Right lobe of liver (tissue), 6 donors: ENCODE measurements at regions not wholly inside any gene's neighbourhood (a gene's known extent, or its start where the extent isn't known, plus 50 kb on each side); places are given as distances from the start of the nearest gene placed in this dataset.

Experiments used
- ATAC-seq, 4 donors: fragments of 200-7000 bp; cut with Tn5 transposase; one replicate each; pipeline ENCODE4 v1.9.1; 2020; ENCODE audit warnings: mild to moderate bottlenecking in 4 of 4, moderate library complexity in 4 of 4
- DNase-seq, 3 donors: peaks; one replicate each; pipeline ENCODE4 v3.0.0-alpha.2; 2020
- H3K27ac ChIP-seq, 3 donors: fragments of 200-600 bp; one replicate each; pipeline ENCODE4 v1.8.0; 2022
- H3K27me3 ChIP-seq, 2 donors: fragments of 200-600 bp; one replicate each; pipeline ENCODE4 v1.8.0; 2022
- H3K36me3 ChIP-seq, 4 donors: fragments of 200-600 bp; sonication (generic) in 1 of 4; one replicate each; pipeline versions ENCODE4 v1.5.1 to v1.8.0; 2017 to 2022; ENCODE audit warnings: control low read depth in 1 of 4
- H3K4me1 ChIP-seq, 4 donors: fragments of 200-600 bp; sonication (generic) in 1 of 4; one replicate each; pipeline versions ENCODE4 v1.5.1 to v1.8.0; 2017 to 2022; ENCODE audit warnings: control low read depth in 1 of 4
- H3K4me3 ChIP-seq, 3 donors: fragments of 200-600 bp; one replicate each; pipeline ENCODE4 v1.8.0; 2022
- H3K9me3 ChIP-seq, 4 donors: fragments of 200-600 bp; sonication (generic) in 1 of 4; one replicate each; pipeline versions ENCODE4 v1.5.1 to v1.8.0; 2017 to 2022; ENCODE audit warnings: control low read depth in 1 of 4
- POLR2A ChIP-seq: fragments of 450-650 bp; IDR thresholded peaks from one replicate; pipeline ENCODE4 v1.6.1; 2017; ENCODE audit warnings: antibody characterized with exemption, mild to moderate bottlenecking
- WGBS: methylation state at CpG from one replicate; pipeline ENCODE4 v1.1.6; 2018; ENCODE audit warnings: low coverage, low lambda C conversion rate; ENCODE audit not compliant: insufficient coverage; ENCODE audit errors: missing lambda C conversion rate; 5-methylcytosine and 5-hydroxymethylcytosine counted together
- intact Hi-C, 2 donors: fragments of 100-400 bp; cut with DNase I; formaldehyde crosslinking; loops; one replicate each; pipeline versions ENCODE4 v1.11.2 to v1.14.1; 2022
- TF ChIP-seq, protein P1 (sequence below), 4 donors: fragments of 200-600 bp in 3 of 4; fragments of 450-650 bp in 1 of 4; IDR thresholded peaks; one replicate each; pipeline versions ENCODE4 v1.5.1 to v1.8.0; 2016 to 2022; ENCODE audit warnings: antibody characterized with exemption in 4 of 4, mild to moderate bottlenecking in 2 of 4
- donor health status: DM: no; HTN: yes; CAD: no.
- donor health status: DM: no; HTN: no; CAD: no.
- donor health status: DM: no; HTN: no; CAD: no.
- donor health status: DM: no; HTN: yes; CAD: no.
- donor health status: DM: no; HTN: yes; CAD: no.

GRCh38 chr16:51854401-51854951 is 692.5 kb downstream of the TOX3 start:
- WGBS: 75% methylated on average over 4 of the region's 4 CpGs
- Histone ChIP-seq H3K4me3 (no peak overlapping the region), H3K9me3 (no peaks in the 10 kb centered on the region), H3K27ac (no peak overlapping the region), H3K4me1 (no peaks in the 10 kb centered on the region), H3K27me3 (no peaks in the 10 kb centered on the region), H3K36me3 (no peaks in the 10 kb centered on the region)
- TF ChIP-seq POLR2A: no peak
- TF ChIP-seq, protein P1, sequence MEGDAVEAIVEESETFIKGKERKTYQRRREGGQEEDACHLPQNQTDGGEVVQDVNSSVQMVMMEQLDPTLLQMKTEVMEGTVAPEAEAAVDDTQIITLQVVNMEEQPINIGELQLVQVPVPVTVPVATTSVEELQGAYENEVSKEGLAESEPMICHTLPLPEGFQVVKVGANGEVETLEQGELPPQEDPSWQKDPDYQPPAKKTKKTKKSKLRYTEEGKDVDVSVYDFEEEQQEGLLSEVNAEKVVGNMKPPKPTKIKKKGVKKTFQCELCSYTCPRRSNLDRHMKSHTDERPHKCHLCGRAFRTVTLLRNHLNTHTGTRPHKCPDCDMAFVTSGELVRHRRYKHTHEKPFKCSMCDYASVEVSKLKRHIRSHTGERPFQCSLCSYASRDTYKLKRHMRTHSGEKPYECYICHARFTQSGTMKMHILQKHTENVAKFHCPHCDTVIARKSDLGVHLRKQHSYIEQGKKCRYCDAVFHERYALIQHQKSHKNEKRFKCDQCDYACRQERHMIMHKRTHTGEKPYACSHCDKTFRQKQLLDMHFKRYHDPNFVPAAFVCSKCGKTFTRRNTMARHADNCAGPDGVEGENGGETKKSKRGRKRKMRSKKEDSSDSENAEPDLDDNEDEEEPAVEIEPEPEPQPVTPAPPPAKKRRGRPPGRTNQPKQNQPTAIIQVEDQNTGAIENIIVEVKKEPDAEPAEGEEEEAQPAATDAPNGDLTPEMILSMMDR (IDR thresholded peaks at IDR 0.05): no peak
- DNase-seq (no peak), ATAC-seq (no peak)
- intact Hi-C loops: no loop called here

- H3K27ac ChIP-seq: no peak overlapping the region
- no peaks in the 10 kb centered on the region for H3K4me1 ChIP-seq
- no peaks in the 10 kb centered on the region for H3K9me3 ChIP-seq
- no peak for DNase-seq
- H3K4me3 ChIP-seq: no peak overlapping the region
- intact Hi-C loops: no loop called here
- ATAC-seq: no peak
- 75% methylated on average over 1 of the region's 1 CpG for WGBS
- H3K36me3 ChIP-seq: no peaks in the 10 kb centered on the region
- TF ChIP-seq POLR2A: no peak
- TF ChIP-seq, protein P1 (IDR thresholded peaks at IDR 0.05): no peak
- H3K27me3 ChIP-seq: no peaks in the 10 kb centered on the region
These were observed 693.4 kb downstream of the TOX3 start for GRCh38 chr16:51853586-51853985.

- no peak overlapping the region for H3K4me3 ChIP-seq
- H3K36me3 ChIP-seq: no peaks in the 10 kb centered on the region
- no peaks in the 10 kb centered on the region for H3K27me3 ChIP-seq
- no peak overlapping the region for H3K27ac ChIP-seq
- no peak for TF ChIP-seq POLR2A
- TF ChIP-seq, protein P1 (IDR thresholded peaks at IDR 0.05): no peak
- DNase-seq: no peak
- no peaks in the 10 kb centered on the region for H3K9me3 ChIP-seq
- intact Hi-C loops: no loop called here
- no peaks in the 10 kb centered on the region for H3K4me1 ChIP-seq
- WGBS: 30% methylated on average over 1 of the region's 1 CpG
- ATAC-seq: no peak
These were observed 694.1 kb downstream of the TOX3 start for GRCh38 chr16:51852892-51853291.

- no peaks in the 10 kb centered on the region for H3K4me1 ChIP-seq
- H3K9me3 ChIP-seq: no peaks in the 10 kb centered on the region
- H3K27me3 ChIP-seq: no peaks in the 10 kb centered on the region
- DNase-seq (no peak), ATAC-seq (no peak)
- no peaks in the 10 kb centered on the region for H3K36me3 ChIP-seq
- WGBS: 87% methylated on average over 3 of the region's 3 CpGs
- TF ChIP-seq POLR2A: no peak
- intact Hi-C loops: no loop called here
- H3K27ac ChIP-seq: no peak overlapping the region
- H3K4me3 ChIP-seq: no peak overlapping the region
These were observed 695.8 kb downstream of the TOX3 start for GRCh38 chr16:51851111-51851510.

- Histone ChIP-seq H3K4me3 (no peak overlapping the region), H3K27ac (no peak overlapping the region), H3K36me3 (no peaks in the 10 kb centered on the region), H3K27me3 (no peaks in the 10 kb centered on the region), H3K9me3 (no peaks in the 10 kb centered on the region), H3K4me1 (no peaks in the 10 kb centered on the region)
- DNase-seq: no peak
- intact Hi-C loops: no loop called here
- TF ChIP-seq, protein P1 (IDR thresholded peaks at IDR 0.05): no peak
- TF ChIP-seq POLR2A: no peak
- WGBS: 63% methylated on average over 1 of the region's 1 CpG
- no peak for ATAC-seq
These were observed 697.2 kb downstream of the TOX3 start for GRCh38 chr16:51849715-51850114.
